ENCODE measurements at regions not wholly inside any gene's neighbourhood (a gene's known extent, or its start where the extent isn't known, plus 50 kb on each side); places are given as distances from the start of the nearest gene placed in this dataset.

- no peaks in the 10 kb centered on the region for H3K9me3 Mint-ChIP-seq (ENCODE audit: insufficient read depth)
- ATAC-seq (no peak), DNase-seq (peak; percentile 16)
- ChIA-PET CTCF (no interaction called here), POLR2A (no interaction called here)
- no peaks in the 10 kb centered on the region for H3K36me3 Mint-ChIP-seq (ENCODE audit: low read depth)
- H3K4me3 Mint-ChIP-seq = no peak overlapping the region
- H3K4me1 Mint-ChIP-seq (ENCODE audit: low read depth) = peaks cover 30% of the 10 kb centered on the region
- H3K27ac Mint-ChIP-seq = no peak overlapping the region
- peaks cover 5% of the 10 kb centered on the region for H3K27me3 Mint-ChIP-seq (ENCODE audit: low read depth)
These were observed 49.9 kb upstream of the ATP2B2 start for GRCh38 chr3:10555263-10555662.

GRCh38 chr3:10556312-10556711, 50.9 kb upstream of the ATP2B2 start:
- peak; percentile 13 for DNase-seq
- H3K4me3 Mint-ChIP-seq = no peak overlapping the region
- H3K36me3 Mint-ChIP-seq (ENCODE audit: low read depth) = no peaks in the 10 kb centered on the region
- H3K27me3 Mint-ChIP-seq (ENCODE audit: low read depth) = peaks cover 5% of the 10 kb centered on the region
- ATAC-seq = no peak
- H3K4me1 Mint-ChIP-seq (ENCODE audit: low read depth) = peaks cover 26% of the 10 kb centered on the region
- no peaks in the 10 kb centered on the region for H3K9me3 Mint-ChIP-seq (ENCODE audit: insufficient read depth)
- H3K27ac Mint-ChIP-seq = no peak overlapping the region
- ChIA-PET POLR2A (no interaction called here), CTCF (no interaction called here)

- CTCF ChIA-PET = no interaction called here
- H3K9me3 Mint-ChIP-seq (ENCODE audit: insufficient read depth) = no peaks in the 10 kb centered on the region
- no peak overlapping the region for H3K27ac Mint-ChIP-seq
- peaks cover 12% of the 10 kb centered on the region for H3K27me3 Mint-ChIP-seq (ENCODE audit: low read depth)
- H3K4me3 Mint-ChIP-seq = no peak overlapping the region
- peaks cover 17% of the 10 kb centered on the region for H3K4me1 Mint-ChIP-seq (ENCODE audit: low read depth)
- ATAC-seq (no peak), DNase-seq (no peak)
- POLR2A ChIA-PET = no interaction called here
- no peaks in the 10 kb centered on the region for H3K36me3 Mint-ChIP-seq (ENCODE audit: low read depth)
These were observed 51.9 kb upstream of the ATP2B2 start for GRCh38 chr3:10557250-10557649.

GRCh38 chr3:10557781-10558373, 52.5 kb upstream of the ATP2B2 start:
- ATAC-seq (peak; percentile 42), DNase-seq (peak; percentile 20)
- CTCF ChIA-PET = interaction anchor here (0.9 kb wide), 1 partner anchor 182 kb away, joined by 3 read pairs; no protein-coding TSS in a partner anchor
- peaks cover 14% of the 10 kb centered on the region for H3K27me3 Mint-ChIP-seq (ENCODE audit: low read depth)
- no peak overlapping the region for H3K4me3 Mint-ChIP-seq
- H3K36me3 Mint-ChIP-seq (ENCODE audit: low read depth) = no peaks in the 10 kb centered on the region
- no peak overlapping the region for H3K27ac Mint-ChIP-seq
- no peaks in the 10 kb centered on the region for H3K9me3 Mint-ChIP-seq (ENCODE audit: insufficient read depth)
- peaks cover 11% of the 10 kb centered on the region for H3K4me1 Mint-ChIP-seq (ENCODE audit: low read depth)
- POLR2A ChIA-PET = no interaction called here

- DNase-seq = peak; percentile 1
- ChIA-PET CTCF (interaction anchor here (0.9 kb wide), 1 partner anchor 181 kb away, joined by 3 read pairs; no protein-coding TSS in a partner anchor), POLR2A (no interaction called here)
- no peak overlapping the region for H3K27ac Mint-ChIP-seq
- no peaks in the 10 kb centered on the region for H3K9me3 Mint-ChIP-seq (ENCODE audit: insufficient read depth)
- H3K4me3 Mint-ChIP-seq = no peak overlapping the region
- H3K36me3 Mint-ChIP-seq (ENCODE audit: low read depth) = no peaks in the 10 kb centered on the region
- ATAC-seq = no peak
- peaks cover 14% of the 10 kb centered on the region for H3K27me3 Mint-ChIP-seq (ENCODE audit: low read depth)
- H3K4me1 Mint-ChIP-seq (ENCODE audit: low read depth) = peaks cover 8% of the 10 kb centered on the region
These were observed 53.4 kb upstream of the ATP2B2 start for GRCh38 chr3:10558736-10559135.

GRCh38 chr3:10560060-10560861, 54.9 kb upstream of the ATP2B2 start:
- POLR2A ChIA-PET = no interaction called here
- peaks cover 8% of the 10 kb centered on the region for H3K4me1 Mint-ChIP-seq (ENCODE audit: low read depth)
- ATAC-seq (no peak), DNase-seq (peak; percentile 18)
- H3K4me3 Mint-ChIP-seq = no peak overlapping the region
- H3K36me3 Mint-ChIP-seq (ENCODE audit: low read depth) = no peaks in the 10 kb centered on the region
- H3K27me3 Mint-ChIP-seq (ENCODE audit: low read depth) = peaks cover 22% of the 10 kb centered on the region
- no peak overlapping the region for H3K27ac Mint-ChIP-seq
- CTCF ChIA-PET = interaction anchor here (1.0 kb wide), 1 partner anchor 644 kb away, joined by 3 read pairs; no protein-coding TSS in a partner anchor
- H3K9me3 Mint-ChIP-seq (ENCODE audit: insufficient read depth) = no peaks in the 10 kb centered on the region

- Mint-ChIP-seq H3K36me3 (ENCODE audit: low read depth) (no peaks in the 10 kb centered on the region), H3K9me3 (ENCODE audit: insufficient read depth) (no peaks in the 10 kb centered on the region), H3K4me3 (no peak overlapping the region), H3K27me3 (ENCODE audit: low read depth) (peaks cover 28% of the 10 kb centered on the region), H3K4me1 (ENCODE audit: low read depth) (peaks cover 8% of the 10 kb centered on the region), H3K27ac (no peak overlapping the region)
- POLR2A ChIA-PET = no interaction called here
- no peak for DNase-seq
- CTCF ChIA-PET = no interaction called here
- no peak for ATAC-seq
These were observed 56.0 kb upstream of the ATP2B2 start for GRCh38 chr3:10561162-10561945.

GRCh38 chr3:10561946-10562560, 56.7 kb upstream of the ATP2B2 start:
- H3K27ac Mint-ChIP-seq = no peak overlapping the region
- H3K36me3 Mint-ChIP-seq (ENCODE audit: low read depth) = no peaks in the 10 kb centered on the region
- ATAC-seq = no peak
- ChIA-PET CTCF (no interaction called here), POLR2A (no interaction called here)
- peaks cover 8% of the 10 kb centered on the region for H3K4me1 Mint-ChIP-seq (ENCODE audit: low read depth)
- H3K9me3 Mint-ChIP-seq (ENCODE audit: insufficient read depth) = no peaks in the 10 kb centered on the region
- no peak overlapping the region for H3K4me3 Mint-ChIP-seq
- peaks cover 32% of the 10 kb centered on the region for H3K27me3 Mint-ChIP-seq (ENCODE audit: low read depth)
- no peak for DNase-seq

GRCh38 chr3:10563396-10563795, 58.0 kb upstream of the ATP2B2 start:
- ATAC-seq = no peak
- Mint-ChIP-seq H3K4me1 (ENCODE audit: low read depth) (no peaks in the 10 kb centered on the region), H3K27me3 (ENCODE audit: low read depth) (peaks cover 32% of the 10 kb centered on the region), H3K27ac (no peak overlapping the region), H3K36me3 (ENCODE audit: low read depth) (no peaks in the 10 kb centered on the region), H3K9me3 (ENCODE audit: insufficient read depth) (no peaks in the 10 kb centered on the region), H3K4me3 (no peak overlapping the region)
- CTCF ChIA-PET = no interaction called here
- POLR2A ChIA-PET = no interaction called here
- DNase-seq = no peak

- Mint-ChIP-seq H3K36me3 (ENCODE audit: low read depth) (no peaks in the 10 kb centered on the region), H3K27ac (no peak overlapping the region), H3K4me1 (ENCODE audit: low read depth) (no peaks in the 10 kb centered on the region), H3K4me3 (no peak overlapping the region), H3K9me3 (ENCODE audit: insufficient read depth) (no peaks in the 10 kb centered on the region), H3K27me3 (ENCODE audit: low read depth) (peaks cover 33% of the 10 kb centered on the region)
- no peak for DNase-seq
- ChIA-PET CTCF (no interaction called here), POLR2A (no interaction called here)
- no peak for ATAC-seq
These were observed 60.4 kb upstream of the ATP2B2 start for GRCh38 chr3:10565814-10566213.

GRCh38 chr3:10566451-10566850, 61.1 kb upstream of the ATP2B2 start:
- Mint-ChIP-seq H3K4me3 (no peak overlapping the region), H3K27ac (no peak overlapping the region), H3K4me1 (ENCODE audit: low read depth) (no peaks in the 10 kb centered on the region), H3K9me3 (ENCODE audit: insufficient read depth) (no peaks in the 10 kb centered on the region), H3K36me3 (ENCODE audit: low read depth) (no peaks in the 10 kb centered on the region), H3K27me3 (ENCODE audit: low read depth) (peaks cover 33% of the 10 kb centered on the region)
- ChIA-PET POLR2A (no interaction called here), CTCF (no interaction called here)
- DNase-seq (no peak), ATAC-seq (no peak)

- no peaks in the 10 kb centered on the region for H3K4me1 Mint-ChIP-seq (ENCODE audit: low read depth)
- H3K9me3 Mint-ChIP-seq (ENCODE audit: insufficient read depth) = no peaks in the 10 kb centered on the region
- CTCF ChIA-PET = no interaction called here
- no peaks in the 10 kb centered on the region for H3K36me3 Mint-ChIP-seq (ENCODE audit: low read depth)
- ATAC-seq (no peak), DNase-seq (no peak)
- H3K27ac Mint-ChIP-seq = no peak overlapping the region
- no peak overlapping the region for H3K4me3 Mint-ChIP-seq
- POLR2A ChIA-PET = no interaction called here
- peaks cover 30% of the 10 kb centered on the region for H3K27me3 Mint-ChIP-seq (ENCODE audit: low read depth)
These were observed 63.2 kb upstream of the ATP2B2 start for GRCh38 chr3:10568549-10568948.

Measured in activated CD8-positive, alpha-beta T cell treated with anti-CD3 and anti-CD28 coated beads, Interleukin-2, amount 10 ng/mL, durations not matched to agents 7 days and 5 days (primary cell).